Midbrain (tissue), 1 donor: ENCODE measurements at regions not wholly inside any gene's neighbourhood (a gene's known extent, or its start where the extent isn't known, plus 50 kb on each side); places are given as distances from the start of the nearest gene placed in this dataset.
"Not testable (repeated sequence)": the region's sequence is repeated elsewhere in the genome, so short reads cannot be mapped to it uniquely, and the experiment has no call there.

Experiments used
- DNase-seq: peaks from one replicate; lab custom pipeline; 2025; lab: John Stamatoyannopoulos, UW

DNA sequence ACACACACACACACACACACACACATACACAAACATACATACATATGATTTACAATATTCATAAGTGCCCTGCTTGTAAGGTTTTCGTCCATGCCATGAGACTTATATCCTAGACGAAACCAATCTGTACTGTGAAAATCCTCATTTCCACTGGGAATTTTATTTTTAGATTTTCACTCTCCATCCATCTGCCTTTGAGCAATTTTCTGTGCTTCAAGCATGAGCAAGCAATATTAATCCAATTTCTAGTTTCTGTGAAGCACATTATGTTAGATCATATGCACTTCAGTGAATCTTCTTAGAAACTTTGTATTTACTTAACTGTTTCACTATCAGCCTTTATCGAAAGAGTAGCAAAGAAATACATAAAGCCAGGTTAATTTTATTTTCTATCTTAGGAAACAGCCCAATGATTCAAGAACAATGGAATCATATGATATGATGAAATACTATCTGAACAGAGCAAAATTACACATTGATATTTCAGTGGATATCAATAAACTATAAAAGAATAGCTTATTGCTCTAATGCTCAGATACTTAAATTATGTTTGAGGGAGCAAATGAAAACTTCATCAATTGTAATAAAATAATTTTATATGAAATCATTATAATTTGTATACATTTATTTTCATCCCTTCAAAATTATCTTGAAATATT is 1100.7 kb upstream of the MIR17HG start:
- no peak for DNase-seq

DNA sequence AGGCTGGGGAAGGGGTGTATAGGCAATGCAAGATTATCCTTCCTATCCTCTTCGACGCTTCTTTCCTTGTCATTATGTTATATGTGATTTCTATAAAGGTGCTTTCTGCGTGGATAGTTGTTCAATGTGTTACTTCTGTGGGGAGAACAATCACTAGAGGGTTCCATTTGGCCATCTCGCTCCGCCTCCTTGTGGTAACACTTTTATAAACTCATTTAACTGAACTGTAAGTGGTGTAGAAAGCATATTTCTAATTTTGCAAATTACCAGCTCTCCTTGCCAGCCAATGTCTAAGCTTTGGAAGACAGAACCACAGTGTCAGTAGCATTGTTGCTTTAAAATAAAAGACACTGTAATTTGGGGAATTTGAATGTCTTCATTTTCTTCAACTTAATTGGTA is 1093.7 kb upstream of the MIR17HG start:
- no peak for DNase-seq

DNA sequence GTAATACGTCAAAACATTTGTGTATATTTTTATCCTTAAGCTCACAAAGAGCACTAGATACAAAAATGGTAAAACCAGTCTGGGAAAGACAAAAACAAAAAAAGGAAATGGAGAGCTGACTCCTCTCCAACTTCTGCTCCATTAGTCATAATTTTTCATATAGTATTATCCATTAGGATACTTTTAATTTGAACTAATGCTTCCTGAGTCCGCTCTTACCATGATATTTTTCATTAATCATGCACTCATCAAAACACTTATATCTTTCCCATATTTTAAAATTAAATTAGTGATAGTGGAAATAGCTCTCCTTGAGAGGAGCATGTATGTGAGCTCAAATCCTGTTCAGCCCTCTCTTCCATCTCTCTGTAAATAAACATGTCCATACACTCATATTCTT is 1093.0 kb upstream of the MIR17HG start:
- no peak for DNase-seq

DNA sequence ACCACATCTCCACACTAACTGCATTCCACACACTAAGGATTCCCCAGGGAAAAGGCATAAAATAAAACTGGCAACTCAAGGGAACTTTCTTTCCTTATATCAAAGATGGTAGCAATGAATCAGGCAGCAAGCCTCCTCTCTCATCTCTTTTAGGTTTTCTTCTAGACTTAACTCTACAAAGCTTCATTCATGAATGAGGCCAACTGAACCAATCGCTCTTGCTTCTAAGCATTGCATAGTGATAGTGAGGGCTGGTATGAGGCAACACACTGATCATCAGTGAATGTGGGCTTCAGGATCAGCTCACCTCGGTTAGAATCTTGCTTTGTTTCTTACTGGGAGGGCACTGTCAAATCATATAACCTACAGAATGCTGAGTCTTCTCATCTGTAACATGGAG is 1090.7 kb upstream of the MIR17HG start:
- no peak for DNase-seq

DNA sequence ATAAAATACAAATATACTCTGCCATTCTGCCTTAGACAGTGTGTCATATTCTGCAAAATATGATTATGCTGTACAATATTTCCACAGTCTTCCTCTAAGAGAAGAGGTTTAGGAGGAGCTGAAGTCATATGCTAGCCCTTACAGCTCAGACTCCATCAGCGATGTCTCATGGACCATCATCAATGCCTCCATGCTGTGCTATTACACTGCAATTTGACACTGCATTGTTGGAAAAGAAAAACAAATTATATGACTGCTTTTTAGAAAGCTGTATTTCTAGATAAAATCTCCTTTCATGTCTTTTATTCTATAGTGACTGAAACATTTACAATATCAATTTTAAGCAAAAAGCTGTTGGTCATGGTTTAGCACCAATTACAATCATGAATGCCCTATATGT is 1089.4 kb upstream of the MIR17HG start:
- no peak for DNase-seq

DNA sequence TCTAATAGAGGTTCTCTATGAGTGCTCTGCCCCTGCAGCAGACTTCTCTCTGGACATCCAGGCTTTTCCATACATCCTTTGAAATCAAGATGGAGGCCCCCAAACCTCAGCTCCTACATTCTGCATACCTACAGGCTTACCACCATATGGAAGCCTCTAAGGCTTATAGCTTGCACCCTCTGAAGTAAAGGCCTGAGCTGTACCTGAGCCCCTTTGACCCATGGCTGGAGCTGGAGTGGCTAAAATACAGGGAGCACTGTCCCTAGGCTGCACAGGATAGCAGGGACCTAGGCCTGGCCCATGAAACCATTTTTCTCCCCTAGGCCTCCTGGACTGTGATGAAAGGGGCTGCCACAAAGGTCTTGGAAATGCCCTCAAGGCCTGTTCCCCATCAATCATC is 1086.1 kb upstream of the MIR17HG start:
- DNase-seq = no peak

DNA sequence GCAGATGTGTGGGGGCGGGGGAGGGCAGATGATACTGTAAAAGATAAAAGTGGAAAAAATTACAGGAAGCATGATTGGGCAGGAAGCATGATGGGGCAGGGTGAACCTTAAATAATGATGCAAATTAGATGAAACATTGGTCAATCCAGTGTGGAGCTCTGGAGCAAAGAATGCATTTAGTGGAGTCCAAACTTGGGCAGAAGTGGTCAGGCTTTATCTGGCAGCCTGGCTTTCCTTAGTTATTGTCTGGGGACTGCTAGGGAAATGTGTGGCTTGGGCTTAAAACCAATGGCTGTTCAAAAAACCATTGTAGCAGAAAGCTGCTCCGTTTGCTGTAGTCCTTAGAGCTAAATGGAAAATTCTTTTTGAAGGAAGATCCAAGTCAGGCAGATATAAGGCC is 1077.3 kb upstream of the MIR17HG start:
- DNase-seq = no peak

DNA sequence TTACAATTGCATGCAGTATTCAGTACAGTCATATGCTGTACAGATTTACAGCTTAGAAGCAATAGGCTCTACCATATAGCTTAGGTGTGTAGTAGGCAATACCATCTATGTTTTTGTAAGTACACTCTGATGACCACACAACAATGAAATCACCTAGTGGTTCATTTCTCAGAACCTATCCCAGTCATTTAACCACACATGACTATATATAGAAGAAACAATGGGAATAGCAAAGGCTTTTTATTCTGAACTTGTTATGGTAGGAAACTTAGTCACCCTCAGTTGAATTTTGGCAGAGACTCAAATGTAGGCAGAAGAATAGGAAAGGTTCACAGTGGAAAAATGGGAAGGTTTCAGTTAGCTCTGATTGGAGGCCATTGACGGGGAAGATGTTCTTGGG is 1075.1 kb upstream of the MIR17HG start:
- no peak for DNase-seq

DNA sequence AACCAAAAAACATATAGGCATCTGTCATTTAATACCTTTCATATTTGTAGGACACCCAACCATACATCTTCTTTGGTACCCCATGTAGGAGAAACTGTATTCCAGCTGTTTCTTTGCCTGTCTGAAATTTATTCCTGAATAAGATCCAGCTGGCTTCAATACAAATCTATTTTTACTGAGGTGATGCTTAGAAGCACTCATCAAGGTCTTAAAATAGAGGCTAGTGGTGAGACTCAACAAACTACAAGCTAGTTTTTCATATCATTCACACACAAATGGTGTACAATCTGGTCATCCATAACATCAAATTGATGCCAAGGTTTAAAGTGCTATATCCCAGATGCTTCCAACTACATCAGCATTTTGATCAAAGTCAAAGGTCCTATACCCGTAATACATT is 1071.3 kb upstream of the MIR17HG start:
- DNase-seq = no peak

DNA sequence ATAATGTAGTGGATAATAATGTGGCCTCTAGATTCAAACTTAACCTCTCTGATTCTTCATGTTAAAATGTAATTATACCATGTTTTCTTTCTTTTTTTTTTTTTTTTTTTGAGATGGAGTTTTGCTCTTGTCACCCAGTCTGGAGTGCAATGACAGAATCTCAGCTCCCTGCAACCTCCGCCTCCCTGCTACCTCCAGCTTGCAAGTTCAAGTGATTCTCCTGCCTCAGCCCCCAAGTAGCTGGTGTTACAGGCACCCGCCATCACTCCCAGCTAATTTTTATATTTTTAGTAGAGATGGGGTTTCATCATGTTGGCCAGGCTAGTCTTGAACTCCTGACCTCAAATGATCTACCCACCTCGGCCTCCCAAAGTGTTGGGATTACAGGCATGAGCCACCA is 1069.3 kb upstream of the MIR17HG start:
- not testable (repeated sequence) for DNase-seq

DNA sequence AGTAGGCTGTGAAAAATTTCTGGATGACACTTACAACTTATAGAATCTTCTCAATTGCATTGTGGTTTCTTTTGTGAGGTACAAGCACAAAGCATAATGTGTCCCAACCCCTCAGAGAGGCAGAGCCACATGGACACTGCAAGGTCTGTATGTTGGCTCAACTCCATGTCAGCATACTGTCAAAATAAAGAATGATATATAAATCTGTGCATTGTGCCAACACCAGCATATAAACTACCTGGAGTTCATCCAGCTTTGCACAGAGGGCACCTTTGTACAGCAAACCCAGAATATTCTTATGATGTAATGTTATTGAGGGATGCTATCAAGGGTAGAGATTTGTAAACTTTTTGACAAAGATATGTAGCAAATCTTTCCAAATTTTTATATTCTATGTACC is 1065.8 kb upstream of the MIR17HG start:
- DNase-seq = no peak

DNA sequence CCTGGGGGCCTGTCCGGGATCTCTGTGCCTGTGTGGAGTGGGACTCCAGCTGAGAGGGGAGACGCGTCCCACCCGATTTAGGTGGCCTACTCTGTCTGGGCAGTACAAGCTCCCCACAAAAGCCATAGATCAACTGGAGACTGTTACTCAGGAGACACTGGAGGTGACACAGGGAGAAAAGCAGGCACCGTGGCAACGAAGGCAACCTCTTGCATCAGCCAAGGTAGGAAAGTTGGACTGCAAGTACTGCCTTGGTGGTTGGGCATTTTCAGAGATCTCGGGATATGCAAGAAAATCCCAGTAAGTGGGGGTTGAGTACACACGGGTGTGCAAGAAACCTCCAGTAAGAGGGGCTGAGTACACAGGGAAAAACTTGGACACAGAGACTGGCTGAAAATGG is 1060.0 kb upstream of the MIR17HG start:
- no peak for DNase-seq

DNA sequence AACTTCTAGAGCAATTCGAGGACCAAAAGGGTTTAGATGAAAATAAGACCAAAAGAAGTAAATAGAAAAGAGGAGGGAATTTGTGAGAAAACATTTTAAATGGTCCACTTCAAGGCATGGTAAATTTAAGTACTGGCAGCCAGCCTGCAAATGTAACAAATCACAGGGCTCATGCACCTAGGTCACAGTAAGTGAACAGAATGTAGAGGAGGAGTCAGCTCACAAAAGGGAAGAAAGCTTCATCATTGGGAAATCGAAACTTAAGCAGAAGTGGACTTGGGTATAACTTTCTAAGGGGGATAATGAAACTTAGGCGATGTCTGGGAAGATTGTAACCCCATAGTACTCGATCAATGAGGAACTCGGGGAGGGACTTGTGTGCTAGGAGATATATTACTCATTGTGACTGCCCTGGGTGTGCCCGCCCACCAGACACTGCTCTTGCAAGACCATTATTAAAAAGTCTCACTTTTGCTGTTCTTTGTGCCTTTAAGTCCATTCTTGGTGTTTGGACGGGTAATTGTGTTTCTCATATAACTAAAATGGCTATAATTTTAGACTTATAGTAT is 1053.6 kb upstream of the MIR17HG start:
- DNase-seq = no peak

DNA sequence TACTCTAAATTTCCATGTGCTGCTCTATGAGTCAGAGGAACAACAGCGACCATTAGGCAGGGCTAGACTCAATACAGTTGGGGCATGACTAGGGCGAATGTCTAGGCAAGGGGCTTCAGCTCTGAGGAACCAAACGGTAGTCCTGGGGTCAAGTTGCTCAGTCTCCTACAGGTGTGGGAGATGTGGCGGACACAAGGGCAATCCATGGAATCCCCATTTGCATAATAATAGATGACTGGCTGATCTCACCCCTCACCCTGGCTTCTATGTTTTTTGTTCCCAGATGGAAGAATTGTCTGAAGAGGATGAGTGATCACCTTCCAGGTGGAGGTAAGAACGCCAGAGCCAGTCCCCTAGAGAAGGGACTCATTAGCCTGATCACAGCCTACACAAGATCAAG is 1048.2 kb upstream of the MIR17HG start:
- DNase-seq = no peak

DNA sequence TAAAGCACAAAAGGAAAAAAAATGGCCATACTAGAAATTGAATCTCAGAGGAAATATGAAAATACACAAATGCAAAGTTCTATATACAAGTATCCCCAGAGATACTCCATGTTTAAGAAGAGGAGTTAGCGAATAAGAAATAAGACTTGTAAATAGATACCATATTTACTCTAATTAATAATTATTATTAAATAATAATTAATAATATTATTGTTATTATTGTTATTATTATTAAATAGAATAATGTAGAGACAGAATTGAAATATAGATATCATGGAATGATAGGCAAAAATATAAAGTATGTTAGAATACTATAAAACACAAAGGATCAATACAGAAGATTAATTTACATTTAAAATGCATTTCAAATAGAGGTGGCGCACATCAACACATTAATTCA is 1047.5 kb upstream of the MIR17HG start:
- no peak for DNase-seq

DNA sequence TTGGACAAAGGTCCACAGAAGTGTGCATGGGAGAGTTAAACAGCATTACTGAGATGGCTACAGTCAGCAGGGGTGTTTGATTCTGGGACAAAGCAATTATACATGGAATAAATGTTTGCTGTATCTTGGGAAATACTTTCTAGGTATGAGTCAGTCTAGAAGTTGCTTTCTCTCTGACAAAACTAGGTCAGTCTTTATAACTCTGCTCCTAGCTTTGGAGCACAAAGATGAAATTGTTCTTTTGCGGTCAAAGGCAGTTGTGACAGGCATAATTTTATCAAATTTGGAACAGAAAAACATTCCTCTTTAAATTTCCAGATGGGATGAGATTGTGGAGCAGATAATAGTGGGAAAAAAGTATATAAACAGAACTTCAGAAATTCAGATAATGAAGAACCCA is 1045.4 kb upstream of the MIR17HG start:
- DNase-seq = no peak

DNA sequence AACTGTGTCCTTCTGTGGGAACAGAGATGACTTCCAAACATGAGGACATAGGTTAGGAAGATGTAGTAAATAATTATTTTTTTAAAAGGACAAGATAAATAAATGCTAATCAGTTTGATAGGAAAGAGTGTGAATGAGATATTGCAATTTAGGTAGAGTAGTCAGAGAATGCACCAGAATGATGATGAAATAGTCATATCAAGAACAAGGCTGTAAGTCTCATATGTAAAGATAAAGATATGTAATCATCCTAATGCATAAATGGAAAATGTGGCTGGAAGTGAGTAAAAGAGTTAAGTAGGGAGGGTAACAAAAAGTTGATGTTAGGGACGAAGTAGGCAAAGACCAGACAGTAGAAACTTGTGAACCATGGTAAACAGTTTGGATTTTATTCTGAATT is 1041.7 kb upstream of the MIR17HG start:
- no peak for DNase-seq

DNA sequence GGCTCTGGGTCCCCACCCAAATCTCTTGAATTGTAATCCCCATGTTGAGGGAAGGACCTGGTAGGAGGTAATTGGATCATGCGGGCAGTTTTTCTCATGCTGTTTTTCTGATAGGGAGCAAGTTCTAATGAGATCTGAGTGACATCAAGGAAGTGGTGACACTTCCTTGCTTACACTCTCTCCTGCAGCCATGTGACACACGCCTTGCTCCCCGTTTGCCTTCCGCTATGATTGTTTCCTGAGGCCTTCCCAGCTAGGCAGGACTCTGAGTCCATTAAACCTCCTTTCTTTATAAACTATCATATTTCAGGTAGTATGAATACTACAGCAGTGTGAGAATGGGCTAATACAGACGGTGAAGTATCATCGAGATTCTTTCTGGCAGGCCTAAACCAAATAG is 1040.4 kb upstream of the MIR17HG start:
- no peak for DNase-seq

DNA sequence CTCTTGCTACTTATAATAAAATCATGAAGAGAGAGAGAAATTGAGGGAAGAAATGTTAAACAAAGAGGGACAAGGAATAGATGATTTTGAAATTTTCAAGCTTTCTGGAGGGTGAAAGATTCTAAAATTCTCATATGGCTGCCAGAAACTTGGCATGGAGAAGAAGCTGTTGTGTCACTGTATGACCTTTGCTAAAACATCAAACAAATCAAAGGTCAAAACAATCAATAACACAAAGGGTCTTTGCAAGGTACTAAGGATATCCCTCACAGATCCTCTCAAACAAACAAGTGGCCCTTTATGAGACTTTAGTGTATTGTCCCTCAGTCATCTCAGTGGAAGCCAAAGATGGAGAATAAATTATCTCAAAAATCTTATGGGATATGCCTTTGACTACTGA is 1039.2 kb upstream of the MIR17HG start:
- DNase-seq = no peak

DNA sequence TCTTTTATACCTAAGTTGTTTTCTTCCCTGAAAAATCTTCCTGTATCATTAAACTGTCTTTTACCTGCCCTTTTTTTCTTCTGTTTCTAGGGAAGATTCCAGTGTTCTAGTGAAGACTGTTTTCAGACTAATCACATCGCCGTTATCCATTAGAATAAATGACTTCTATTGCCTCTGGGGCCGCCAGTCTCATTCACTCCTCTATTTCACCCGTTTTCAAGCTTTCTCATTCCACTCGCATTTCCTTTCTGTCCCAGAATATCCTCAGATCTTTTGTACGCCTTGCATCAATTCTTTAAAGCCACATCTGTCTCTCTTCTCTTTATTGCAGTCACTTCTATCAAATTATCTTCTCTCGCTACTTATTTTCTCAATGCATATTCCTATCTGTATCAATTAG is 1035.6 kb upstream of the MIR17HG start:
- no peak for DNase-seq

DNA sequence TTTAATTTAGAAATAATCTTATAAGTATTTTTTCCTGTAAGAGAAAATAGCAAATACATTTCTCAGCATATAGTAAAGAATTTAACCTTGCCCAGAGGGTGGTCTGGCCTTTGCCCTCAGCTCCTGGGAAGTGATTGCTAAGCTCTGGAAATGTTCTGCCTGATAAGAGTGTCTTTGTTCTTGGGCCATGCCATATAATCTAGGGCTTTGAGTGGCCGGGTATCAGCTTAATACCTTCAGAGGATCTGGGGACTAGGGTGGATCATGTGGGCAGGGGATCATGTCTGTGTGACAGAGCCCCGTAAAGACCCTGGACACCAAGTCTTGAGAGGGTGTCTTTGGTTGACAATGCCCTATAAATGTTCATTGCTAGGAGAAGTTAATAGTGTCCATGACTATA is 1032.4 kb upstream of the MIR17HG start:
- DNase-seq = no peak

DNA sequence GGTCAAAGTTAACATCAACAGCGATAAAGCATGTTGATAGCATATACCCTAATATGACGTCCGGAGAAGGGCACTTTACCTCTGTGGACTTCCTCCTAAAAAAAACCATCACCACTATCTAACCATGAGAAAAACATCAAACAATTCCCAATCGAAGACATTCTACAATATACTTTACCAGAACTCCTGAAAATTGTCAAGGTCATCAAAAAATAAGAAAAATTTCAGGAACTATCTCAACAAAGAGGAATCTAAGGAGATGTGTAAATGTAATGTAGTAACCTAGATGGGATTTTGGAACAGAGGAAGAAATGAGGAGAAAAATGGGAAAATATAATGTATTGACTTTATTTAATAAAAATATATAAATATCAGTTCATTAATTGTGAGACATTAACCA is 1026.8 kb upstream of the MIR17HG start:
- DNase-seq = no peak

DNA sequence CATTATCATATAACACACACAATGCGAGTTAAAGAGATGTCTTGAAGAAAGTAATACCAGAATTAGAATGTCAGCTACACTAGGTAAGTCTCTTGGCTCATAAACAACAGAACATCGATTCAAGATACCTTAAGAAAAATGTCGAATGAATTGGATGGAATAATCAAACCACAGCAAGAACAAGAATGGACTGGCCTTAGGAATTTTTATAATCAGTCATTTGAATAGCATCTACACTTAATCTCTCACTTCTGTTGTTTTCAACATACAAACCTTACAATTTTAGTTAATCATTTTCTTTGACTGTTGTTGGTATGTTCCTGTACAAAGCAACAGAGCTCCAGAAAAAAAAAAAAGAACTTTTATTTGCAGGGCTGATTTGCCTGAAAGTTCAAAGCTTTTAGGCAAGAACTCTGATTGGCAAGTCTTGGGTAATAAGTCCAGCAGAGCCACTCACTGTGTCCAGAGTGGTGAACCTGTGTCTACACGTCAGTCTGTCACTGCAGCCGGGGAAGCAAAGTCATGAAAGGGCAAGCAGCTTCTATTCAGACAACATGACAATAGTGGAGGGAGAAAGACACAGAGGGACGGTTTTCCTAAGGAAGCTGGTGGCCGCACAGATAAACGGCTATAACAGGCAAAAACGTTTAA is 1026.1 kb upstream of the MIR17HG start:
- DNase-seq = no peak

DNA sequence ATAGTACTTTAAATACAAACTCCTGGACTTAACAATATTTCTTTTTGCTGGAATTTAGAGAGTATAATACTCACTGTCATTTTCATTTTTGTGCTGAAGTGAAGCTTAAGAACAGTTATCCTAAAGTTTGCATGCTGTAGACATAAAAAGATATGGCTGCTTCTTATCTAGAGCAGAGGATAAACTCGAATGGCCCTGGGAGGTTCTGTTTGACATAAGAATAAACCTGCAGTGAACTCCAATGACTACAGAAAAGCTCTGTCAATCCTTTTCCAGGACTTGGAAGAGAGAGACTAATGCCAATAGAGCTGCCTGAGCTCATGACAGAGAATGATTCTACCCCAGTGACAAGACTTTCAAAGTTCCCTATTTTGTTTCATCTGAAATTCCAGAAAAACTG is 1017.8 kb upstream of the MIR17HG start:
- no peak for DNase-seq
